Chondrocyte (in vitro differentiated cells): ENCODE measurements at regions not wholly inside any gene's neighbourhood (a gene's known extent, or its start where the extent isn't known, plus 50 kb on each side); places are given as distances from the start of the nearest gene placed in this dataset.
"Not testable (repeated sequence)": the region's sequence is repeated elsewhere in the genome, so short reads cannot be mapped to it uniquely, and the experiment has no call there.

Source experiments
- DNase-seq: peaks from one replicate; pipeline ENCODE4 v3.0.0; 2021; ENCODE audit warnings: mixed read lengths, low spot score
- H3K27ac Mint-ChIP-seq: one replicate; pipeline ENCODE4 v1.8.0; 2021; ENCODE audit warnings: mild to moderate bottlenecking, moderate library complexity, mixed read lengths; ENCODE audit not compliant: unreplicated experiment
- H3K27me3 Mint-ChIP-seq: 2 replicates; pipeline ENCODE4 v1.8.0; 2021; ENCODE audit warnings: low read depth, mixed read lengths
- H3K36me3 Mint-ChIP-seq: 2 replicates; pipeline ENCODE4 v1.8.0; 2021; ENCODE audit warnings: low read depth, mixed read lengths
- H3K4me1 Mint-ChIP-seq: 2 replicates; pipeline ENCODE4 v1.8.0; 2021; ENCODE audit warnings: low read depth, mild to moderate bottlenecking, mixed read lengths
- H3K4me3 Mint-ChIP-seq: one replicate; pipeline ENCODE4 v1.8.0; 2021; ENCODE audit warnings: mild to moderate bottlenecking, moderate library complexity, mixed read lengths; ENCODE audit not compliant: unreplicated experiment
- H3K9me3 Mint-ChIP-seq: 2 replicates; pipeline ENCODE4 v1.8.0; 2021; ENCODE audit warnings: low read depth, mixed read lengths
- TF ChIP-seq, protein P1 (sequence below): fragments of 200-600 bp; sonication (generic); IDR thresholded peaks from 2 replicates; pipeline ENCODE4 v1.5.0; 2021; ENCODE audit warnings: antibody characterized with exemption, mild to moderate bottlenecking, moderate library complexity

DNA sequence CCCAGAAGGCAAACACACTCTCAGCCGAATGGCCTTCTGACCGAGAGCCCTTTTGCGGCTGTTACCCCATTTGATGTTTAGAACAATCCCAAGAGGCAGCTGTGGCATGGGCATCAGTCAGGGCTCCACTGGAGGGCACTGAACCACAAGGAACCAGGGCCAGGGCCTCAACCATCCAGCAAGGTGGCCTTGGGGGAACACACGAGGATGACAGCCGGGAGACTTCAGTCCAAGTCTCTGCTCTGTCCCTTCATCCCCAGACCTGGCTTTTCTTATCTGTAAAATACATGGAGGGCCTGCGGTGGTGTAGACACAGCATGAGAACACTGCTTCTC, 63.6 kb upstream of the INSIG1 start:
- peaks cover 9% of the 10 kb centered on the region for H3K27me3 Mint-ChIP-seq
- peaks cover 29% of the 10 kb centered on the region for H3K4me1 Mint-ChIP-seq
- no peaks in the 10 kb centered on the region for H3K9me3 Mint-ChIP-seq
- DNase-seq, result no peak
- TF ChIP-seq, protein P1, sequence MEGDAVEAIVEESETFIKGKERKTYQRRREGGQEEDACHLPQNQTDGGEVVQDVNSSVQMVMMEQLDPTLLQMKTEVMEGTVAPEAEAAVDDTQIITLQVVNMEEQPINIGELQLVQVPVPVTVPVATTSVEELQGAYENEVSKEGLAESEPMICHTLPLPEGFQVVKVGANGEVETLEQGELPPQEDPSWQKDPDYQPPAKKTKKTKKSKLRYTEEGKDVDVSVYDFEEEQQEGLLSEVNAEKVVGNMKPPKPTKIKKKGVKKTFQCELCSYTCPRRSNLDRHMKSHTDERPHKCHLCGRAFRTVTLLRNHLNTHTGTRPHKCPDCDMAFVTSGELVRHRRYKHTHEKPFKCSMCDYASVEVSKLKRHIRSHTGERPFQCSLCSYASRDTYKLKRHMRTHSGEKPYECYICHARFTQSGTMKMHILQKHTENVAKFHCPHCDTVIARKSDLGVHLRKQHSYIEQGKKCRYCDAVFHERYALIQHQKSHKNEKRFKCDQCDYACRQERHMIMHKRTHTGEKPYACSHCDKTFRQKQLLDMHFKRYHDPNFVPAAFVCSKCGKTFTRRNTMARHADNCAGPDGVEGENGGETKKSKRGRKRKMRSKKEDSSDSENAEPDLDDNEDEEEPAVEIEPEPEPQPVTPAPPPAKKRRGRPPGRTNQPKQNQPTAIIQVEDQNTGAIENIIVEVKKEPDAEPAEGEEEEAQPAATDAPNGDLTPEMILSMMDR, result peak; percentile 31
- H3K27ac Mint-ChIP-seq, result no peak overlapping the region
- no peaks in the 10 kb centered on the region for H3K36me3 Mint-ChIP-seq
- no peak overlapping the region for H3K4me3 Mint-ChIP-seq

DNA sequence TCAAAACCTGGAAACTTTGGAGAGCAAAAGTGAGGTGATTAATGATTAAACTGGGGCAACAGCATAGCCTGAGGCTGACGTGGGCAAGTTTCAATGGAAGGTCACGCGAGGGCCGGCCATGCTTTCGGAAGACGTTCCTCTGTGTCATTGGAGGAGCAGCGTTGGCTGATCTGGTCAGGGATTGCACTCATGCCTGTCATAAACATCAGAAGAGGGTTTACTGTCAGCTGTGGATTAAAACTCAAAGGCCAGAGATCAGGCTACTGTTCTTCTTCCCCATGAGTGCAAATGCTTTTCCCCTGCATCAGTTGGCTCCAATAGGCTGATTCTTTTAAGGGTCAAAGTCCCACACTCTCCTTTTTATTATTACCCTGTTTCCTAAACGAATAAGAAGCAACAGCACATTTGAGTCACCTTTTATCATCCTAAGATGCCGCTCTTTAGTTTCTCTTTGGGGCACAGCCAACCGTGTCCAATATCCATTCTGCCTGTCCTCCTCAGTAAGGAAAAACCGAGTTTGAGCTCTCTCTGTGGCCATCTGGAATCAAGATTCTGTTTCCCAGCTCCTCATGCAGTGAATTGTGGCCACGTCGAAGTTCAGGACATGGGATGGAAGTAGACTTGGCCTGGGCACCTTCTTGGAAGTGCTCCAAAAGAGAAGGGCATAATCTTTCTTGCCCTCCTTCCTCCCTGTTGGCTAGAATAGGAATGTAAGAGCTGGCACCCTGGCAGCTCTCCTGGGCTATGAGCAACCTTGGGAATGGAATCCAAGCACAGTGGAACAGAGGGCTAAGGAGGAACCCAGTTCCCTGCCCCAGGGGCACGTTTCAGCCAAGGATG, 62.5 kb upstream of the INSIG1 start:
- Mint-ChIP-seq H3K4me1 (peaks cover 20% of the 10 kb centered on the region), H3K27ac (no peak overlapping the region), H3K27me3 (peaks cover 10% of the 10 kb centered on the region), H3K9me3 (no peaks in the 10 kb centered on the region), H3K4me3 (no peak overlapping the region), H3K36me3 (no peaks in the 10 kb centered on the region)
- no peak for DNase-seq
- TF ChIP-seq, protein P1, result no peak

DNA sequence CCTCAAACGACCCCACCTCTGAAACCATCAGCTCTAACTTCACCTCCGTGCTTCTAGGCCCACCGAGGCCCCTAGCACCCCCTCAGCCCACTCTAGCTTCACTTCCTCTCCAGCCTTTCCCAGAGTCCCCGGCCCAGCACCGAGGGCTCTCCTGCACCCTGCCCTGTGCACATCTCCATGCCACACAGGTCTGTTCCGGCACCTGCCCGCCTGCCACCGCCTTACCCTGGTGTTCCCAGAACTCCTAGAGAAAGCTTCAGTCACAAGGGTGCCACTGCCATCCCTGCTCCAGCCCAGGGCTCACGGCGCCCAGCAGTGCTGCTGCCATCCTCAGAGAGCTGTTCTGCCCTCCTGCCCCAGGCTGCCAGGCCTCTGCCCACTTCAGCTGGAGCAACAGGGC, 61.3 kb upstream of the INSIG1 start:
- H3K9me3 Mint-ChIP-seq, result no peaks in the 10 kb centered on the region
- DNase-seq, result no peak

DNA sequence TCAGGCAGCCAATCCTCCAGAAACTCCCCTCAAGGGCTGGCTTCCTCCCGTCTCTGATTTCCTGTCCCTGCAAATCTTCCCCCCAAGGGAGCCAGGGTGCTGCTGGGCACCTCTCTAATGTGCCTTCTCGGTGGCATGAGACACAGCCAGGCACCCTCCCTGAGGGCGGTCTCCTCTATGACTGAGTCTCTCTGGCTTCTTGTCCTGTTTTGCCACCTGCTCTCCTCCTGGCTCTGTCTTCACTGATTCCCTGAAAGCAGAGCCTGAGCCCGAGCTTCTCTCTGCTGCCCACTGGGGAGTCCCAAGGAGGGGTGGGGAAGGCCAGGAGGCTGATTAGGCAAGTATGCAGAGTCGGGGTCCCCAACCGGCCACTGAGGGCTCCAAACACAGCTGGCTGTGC, 60.4 kb upstream of the INSIG1 start:
- Mint-ChIP-seq H3K27ac (no peak overlapping the region), H3K9me3 (no peaks in the 10 kb centered on the region), H3K4me1 (peaks cover 17% of the 10 kb centered on the region), H3K27me3 (peaks cover 10% of the 10 kb centered on the region), H3K4me3 (no peak overlapping the region), H3K36me3 (no peaks in the 10 kb centered on the region)
- no peak for DNase-seq
- TF ChIP-seq, protein P1, result no peak

More for the DNA sequence above, 61.3 kb upstream of the INSIG1 start:
- Mint-ChIP-seq H3K4me3 (no peak overlapping the region), H3K4me1 (peaks cover 11% of the 10 kb centered on the region), H3K27me3 (peaks cover 10% of the 10 kb centered on the region), H3K27ac (no peak overlapping the region), H3K36me3 (no peaks in the 10 kb centered on the region)
- TF ChIP-seq, protein P1, result no peak

DNA sequence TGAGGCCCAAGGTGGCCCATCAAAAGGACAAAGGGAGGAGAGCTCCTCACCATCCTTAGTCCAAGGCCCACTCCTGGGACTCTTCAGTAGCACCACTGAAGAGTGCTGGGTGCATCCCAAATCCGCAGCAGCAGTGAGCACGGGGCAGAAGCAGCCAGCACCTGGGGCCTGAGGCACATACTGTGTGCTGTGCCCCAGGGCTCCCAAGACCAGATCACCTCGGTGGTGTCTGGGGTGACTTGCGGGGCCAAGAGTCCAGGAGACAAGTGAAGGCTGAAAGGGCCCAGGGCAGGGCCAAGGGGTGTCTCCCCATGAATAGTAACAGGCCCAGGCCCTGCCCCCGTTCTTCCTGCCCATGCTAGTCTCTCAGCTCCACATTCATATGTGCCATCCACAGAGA, 59.9 kb upstream of the INSIG1 start:
- no peaks in the 10 kb centered on the region for H3K36me3 Mint-ChIP-seq
- H3K4me1 Mint-ChIP-seq, result peaks cover 21% of the 10 kb centered on the region
- no peak for DNase-seq
- H3K4me3 Mint-ChIP-seq, result no peak overlapping the region
- no peaks in the 10 kb centered on the region for H3K9me3 Mint-ChIP-seq
- H3K27me3 Mint-ChIP-seq, result peaks cover 10% of the 10 kb centered on the region
- no peak overlapping the region for H3K27ac Mint-ChIP-seq
- TF ChIP-seq, protein P1, result no peak

DNA sequence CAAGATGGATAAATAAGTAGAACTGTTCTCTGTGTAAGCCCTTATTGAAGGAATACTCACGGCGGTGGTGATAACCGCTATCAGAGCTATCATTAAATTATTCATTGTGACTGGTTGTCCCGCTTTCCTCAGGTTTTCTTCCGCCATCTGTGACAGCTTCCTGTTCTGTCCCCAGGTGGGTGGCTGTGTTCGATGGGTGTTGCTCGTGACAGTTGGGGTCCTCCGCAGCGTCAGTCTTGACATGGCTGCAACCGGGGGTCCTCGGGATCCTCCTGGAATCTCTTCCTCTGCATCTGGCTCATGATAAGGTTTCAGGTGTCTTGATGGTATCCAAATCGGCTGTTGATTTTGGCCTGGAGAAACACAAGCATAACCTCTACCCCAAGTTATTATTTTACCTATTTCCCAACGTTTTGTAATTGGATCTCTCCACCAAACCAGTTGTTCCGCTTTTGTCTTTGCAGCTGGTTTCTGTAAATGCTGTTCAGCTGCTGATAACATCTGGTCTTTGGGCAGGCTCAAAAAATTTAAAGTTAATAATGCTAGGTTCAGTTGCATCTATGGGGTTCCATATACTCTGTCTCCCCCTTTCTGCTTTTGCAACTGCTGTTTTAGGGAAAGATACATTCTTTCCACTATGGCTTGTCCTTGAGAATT, 58.1 kb upstream of the INSIG1 start:
- not testable (repeated sequence) for H3K27ac Mint-ChIP-seq, H3K36me3 Mint-ChIP-seq, H3K9me3 Mint-ChIP-seq, H3K4me3 Mint-ChIP-seq, DNase-seq
- Mint-ChIP-seq H3K27me3 (peaks cover 12% of the 10 kb centered on the region), H3K4me1 (peaks cover 11% of the 10 kb centered on the region)
